CD4-positive, alpha-beta T cell (primary cell): ENCODE measurements at regions not wholly inside any gene's neighbourhood (a gene's known extent, or its start where the extent isn't known, plus 50 kb on each side); places are given as distances from the start of the nearest gene placed in this dataset.

ENCODE experiments used
- ATAC-seq: fragments of 200-7000 bp; cut with Tn5 transposase; one replicate; pipeline ENCODE4 v1.10.0; 2022; ENCODE audit warnings: mild to moderate bottlenecking; ENCODE audit not compliant: poor library complexity
- CTCF ChIA-PET: fragments of 350-600 bp; sonication (Branson Sonifier 250); formaldehyde crosslinking; loops from one replicate; lab custom pipeline; 2021; ENCODE audit warnings: antibody characterized with exemption, inconsistent platforms; lab: Charles Lee
- POLR2A ChIA-PET: fragments of 350-600 bp; sonication (Branson Sonifier 250); formaldehyde crosslinking; loops from one replicate; lab custom pipeline; 2021; ENCODE audit warnings: antibody characterized with exemption, inconsistent platforms; lab: Charles Lee
- DNase-seq, 14 experiments: peaks; one replicate each; pipeline ENCODE4 v3.0.0-alpha.2; 2013 to 2020; ENCODE audit warnings: mixed read lengths in 2 of 14
- H3K27ac ChIP-seq, 2 donors: one replicate each; pipeline versions ENCODE4 v1.5.1 to v1.7.0; 2013; ENCODE audit warnings: low read length in 2 of 2, low read depth in 1 of 2, mild to moderate bottlenecking in 1 of 2
- H3K27me3 ChIP-seq, 2 experiments: 1 replicate in 1 of 2; 2 replicates in 1 of 2; pipeline versions ENCODE4 v1.6.1 to v1.7.0; 2013; ENCODE audit warnings: low read length in 2 of 2, control low read depth in 1 of 2, mild to moderate bottlenecking in 1 of 2, moderate library complexity in 1 of 2; ENCODE audit not compliant: insufficient read depth in 2 of 2, control insufficient read depth in 1 of 2
- H3K36me3 ChIP-seq: one replicate; pipeline ENCODE4 v1.6.1; 2013; ENCODE audit warnings: low read length, control low read depth; ENCODE audit not compliant: insufficient read depth
- H3K4me1 ChIP-seq: one replicate; pipeline ENCODE4 v1.6.1; 2013; ENCODE audit warnings: low read length, control low read depth; ENCODE audit not compliant: insufficient read depth
- H3K4me3 ChIP-seq: one replicate; pipeline ENCODE4 v1.5.1; 2013; ENCODE audit warnings: mild to moderate bottlenecking, low read length, moderate library complexity
- H3K9me3 ChIP-seq, 2 experiments: 1 replicate in 1 of 2; 2 replicates in 1 of 2; pipeline versions ENCODE4 v1.6.1 to v1.7.0; 2013; ENCODE audit warnings: low read length in 2 of 2, mild to moderate bottlenecking in 2 of 2, control low read depth in 1 of 2, moderate library complexity in 1 of 2; ENCODE audit not compliant: control insufficient read depth in 1 of 2, insufficient read depth in 1 of 2
- H3K27ac Mint-ChIP-seq: one replicate; pipeline ENCODE4 v1.8.0; 2020; ENCODE audit warnings: mixed read lengths
- H3K27me3 Mint-ChIP-seq: one replicate; pipeline ENCODE4 v1.8.0; 2021; ENCODE audit warnings: mixed read lengths
- H3K36me3 Mint-ChIP-seq: one replicate; pipeline ENCODE4 v1.8.0; 2021; ENCODE audit warnings: low read depth, mixed read lengths
- H3K4me1 Mint-ChIP-seq: one replicate; pipeline ENCODE4 v1.8.0; 2021; ENCODE audit warnings: low read depth, mixed read lengths
- H3K4me3 Mint-ChIP-seq: one replicate; pipeline ENCODE4 v1.8.0; 2020; ENCODE audit warnings: mild to moderate bottlenecking, mixed read lengths
- H3K9me3 Mint-ChIP-seq: one replicate; pipeline ENCODE4 v1.8.0; 2020; ENCODE audit warnings: mixed read lengths
- intact Hi-C, 2 experiments: fragments of 100-400 bp; cut with DNase I in 1 of 2; cut with micrococcal nuclease in 1 of 2; formaldehyde crosslinking; loops; one replicate each; pipeline versions ENCODE4 v1.15.1 to v1.9.0; 2023 to 2025; cut with DNase I, micrococcal nuclease
- TF ChIP-seq, protein P1 (sequence below): fragments of 200-600 bp; IDR thresholded peaks from one replicate; pipeline ENCODE4 v1.8.0; 2022; ENCODE audit warnings: antibody characterized with exemption, mild to moderate bottlenecking

DNA sequence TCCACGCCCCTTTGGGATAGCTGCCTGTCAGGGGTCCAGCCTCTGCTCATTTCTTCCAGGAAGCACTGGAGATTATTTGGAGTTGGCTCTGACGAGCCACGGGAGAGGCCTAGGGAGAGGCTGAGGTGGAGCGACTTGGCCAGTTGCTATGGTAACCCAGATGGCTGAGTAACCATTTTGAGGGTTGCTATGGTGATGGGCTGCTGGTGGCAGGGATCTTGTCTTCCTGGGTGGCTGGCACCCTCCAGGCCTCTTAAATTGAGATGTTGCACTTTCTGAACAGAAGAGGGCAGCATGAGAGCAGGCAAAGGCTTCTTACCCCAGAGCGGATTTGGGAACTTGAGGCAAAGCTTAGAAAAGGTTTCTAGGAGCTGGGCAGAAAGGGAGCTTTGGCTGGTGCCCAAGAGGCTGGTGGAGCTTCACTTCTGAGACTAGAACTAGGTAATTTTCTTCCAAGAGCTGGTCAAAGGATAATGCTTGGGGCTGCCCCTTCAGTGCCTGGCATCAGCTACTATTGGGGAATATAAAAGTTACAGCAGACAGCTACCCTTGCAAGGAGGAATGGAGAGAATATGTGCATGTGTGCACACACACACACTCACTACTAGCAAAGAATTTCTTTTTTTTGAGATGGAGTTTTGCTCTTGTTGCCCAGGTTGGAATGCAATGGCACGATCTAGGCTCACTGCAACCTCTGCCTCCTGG, 72.5 kb downstream of the NDUFS5 start:
- peak; percentile 26 to 92 (median 54) for DNase-seq
- Histone ChIP-seq H3K4me3 (no peak overlapping the region), H3K27ac (no peak overlapping the region), H3K27me3 (no peaks in the 10 kb centered on the region), H3K36me3 (no peaks in the 10 kb centered on the region), H3K9me3 (no peaks in the 10 kb centered on the region), H3K4me1 (peaks cover 7% of the 10 kb centered on the region)
- intact Hi-C loops: loop anchor here (1.0 to 10.0 kb wide), 9 partner anchors 94 to 619 kb away; no protein-coding TSS in a partner anchor
- TF ChIP-seq, protein P1, sequence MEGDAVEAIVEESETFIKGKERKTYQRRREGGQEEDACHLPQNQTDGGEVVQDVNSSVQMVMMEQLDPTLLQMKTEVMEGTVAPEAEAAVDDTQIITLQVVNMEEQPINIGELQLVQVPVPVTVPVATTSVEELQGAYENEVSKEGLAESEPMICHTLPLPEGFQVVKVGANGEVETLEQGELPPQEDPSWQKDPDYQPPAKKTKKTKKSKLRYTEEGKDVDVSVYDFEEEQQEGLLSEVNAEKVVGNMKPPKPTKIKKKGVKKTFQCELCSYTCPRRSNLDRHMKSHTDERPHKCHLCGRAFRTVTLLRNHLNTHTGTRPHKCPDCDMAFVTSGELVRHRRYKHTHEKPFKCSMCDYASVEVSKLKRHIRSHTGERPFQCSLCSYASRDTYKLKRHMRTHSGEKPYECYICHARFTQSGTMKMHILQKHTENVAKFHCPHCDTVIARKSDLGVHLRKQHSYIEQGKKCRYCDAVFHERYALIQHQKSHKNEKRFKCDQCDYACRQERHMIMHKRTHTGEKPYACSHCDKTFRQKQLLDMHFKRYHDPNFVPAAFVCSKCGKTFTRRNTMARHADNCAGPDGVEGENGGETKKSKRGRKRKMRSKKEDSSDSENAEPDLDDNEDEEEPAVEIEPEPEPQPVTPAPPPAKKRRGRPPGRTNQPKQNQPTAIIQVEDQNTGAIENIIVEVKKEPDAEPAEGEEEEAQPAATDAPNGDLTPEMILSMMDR: peak; percentile 62
- H3K4me3 Mint-ChIP-seq: no peak overlapping the region
- no peaks in the 10 kb centered on the region for H3K27me3 Mint-ChIP-seq
- CTCF ChIA-PET: interaction anchor here (0.6 to 1.6 kb wide), 19 partner anchors 9 to 906 kb away, joined by 3 to 23 read pairs (median 5); no protein-coding TSS in a partner anchor
- H3K27ac Mint-ChIP-seq: no peak overlapping the region
- peak; percentile 85 for ATAC-seq
- peaks cover 22% of the 10 kb centered on the region for H3K4me1 Mint-ChIP-seq
- no peaks in the 10 kb centered on the region for H3K36me3 Mint-ChIP-seq
- no peaks in the 10 kb centered on the region for H3K9me3 Mint-ChIP-seq
- POLR2A ChIA-PET: interaction anchor here (0.6 to 2.0 kb wide), 3 partner anchors 93 to 312 kb away, joined by 3 to 8 read pairs (median 4); no protein-coding TSS in a partner anchor

DNA sequence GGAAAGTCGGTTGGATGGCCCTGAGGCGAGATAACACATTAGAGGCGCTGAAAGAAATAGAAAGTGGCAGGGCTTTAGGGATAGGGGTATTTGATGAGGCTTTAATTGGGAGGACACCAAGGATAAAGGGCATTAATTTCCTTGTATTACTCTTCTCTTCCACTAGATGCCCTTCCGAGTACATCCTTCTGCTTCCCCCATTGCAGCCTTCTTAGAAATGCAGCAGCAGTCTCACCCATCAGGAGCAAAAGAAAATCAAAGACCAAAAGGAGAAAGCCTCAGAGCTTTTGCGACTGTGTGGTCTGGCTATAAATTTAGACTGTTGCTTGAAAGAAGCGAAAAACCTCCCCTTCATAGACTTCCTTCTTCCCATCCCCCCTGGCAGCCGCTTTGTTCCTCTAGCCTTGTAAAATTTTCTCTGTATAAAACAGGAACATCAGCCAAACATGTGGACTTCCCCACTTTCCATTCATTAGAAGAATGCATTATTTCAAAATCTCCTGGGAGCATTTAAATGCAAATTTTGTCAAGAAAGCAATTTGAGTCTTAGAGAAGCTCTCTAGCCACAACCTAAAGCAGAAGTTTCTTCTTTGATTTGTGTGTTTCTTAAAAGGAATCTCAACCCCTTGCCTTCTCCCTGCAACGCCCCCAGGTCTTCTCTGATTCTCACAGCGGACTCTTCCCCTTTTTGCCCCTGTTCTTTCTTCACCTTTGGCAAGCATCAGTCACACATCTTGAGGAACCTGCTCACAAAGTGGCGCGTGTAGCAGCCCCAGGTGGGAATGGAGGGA, 76.6 kb downstream of the NDUFS5 start:
- Mint-ChIP-seq H3K36me3 (no peaks in the 10 kb centered on the region), H3K27ac (peak overlapping the region; percentile 16), H3K4me1 (peaks cover 41% of the 10 kb centered on the region), H3K4me3 (peak overlapping the region; percentile 57), H3K27me3 (no peaks in the 10 kb centered on the region), H3K9me3 (no peaks in the 10 kb centered on the region)
- intact Hi-C loops: loop anchor here (1.0 to 5.0 kb wide), 6 partner anchors 88 to 550 kb away; no protein-coding TSS in a partner anchor
- DNase-seq (peak in 5 of 14 experiments; percentile 6 to 72 (median 58)), ATAC-seq (peak; percentile 55)
- Histone ChIP-seq H3K4me1 (peaks cover 26% of the 10 kb centered on the region), H3K36me3 (no peaks in the 10 kb centered on the region), H3K4me3 (no peak overlapping the region), H3K9me3 (no peaks in the 10 kb centered on the region), H3K27ac (no peak overlapping the region), H3K27me3 (no peaks in the 10 kb centered on the region)
- POLR2A ChIA-PET: interaction anchor here (0.6 to 0.7 kb wide), 2 partner anchors 90 to 155 kb away, joined by 3 to 4 read pairs; no protein-coding TSS in a partner anchor
- TF ChIP-seq, protein P1: peak; percentile 73
- CTCF ChIA-PET: interaction anchor here (0.6 to 1.8 kb wide), 3 partner anchors 81 to 156 kb away, joined by 3 to 7 read pairs (median 5); no protein-coding TSS in a partner anchor
